ENCODE measurements at regions not wholly inside any gene's neighbourhood (a gene's known extent, or its start where the extent isn't known, plus 50 kb on each side); places are given as distances from the start of the nearest gene placed in this dataset.

DNA sequence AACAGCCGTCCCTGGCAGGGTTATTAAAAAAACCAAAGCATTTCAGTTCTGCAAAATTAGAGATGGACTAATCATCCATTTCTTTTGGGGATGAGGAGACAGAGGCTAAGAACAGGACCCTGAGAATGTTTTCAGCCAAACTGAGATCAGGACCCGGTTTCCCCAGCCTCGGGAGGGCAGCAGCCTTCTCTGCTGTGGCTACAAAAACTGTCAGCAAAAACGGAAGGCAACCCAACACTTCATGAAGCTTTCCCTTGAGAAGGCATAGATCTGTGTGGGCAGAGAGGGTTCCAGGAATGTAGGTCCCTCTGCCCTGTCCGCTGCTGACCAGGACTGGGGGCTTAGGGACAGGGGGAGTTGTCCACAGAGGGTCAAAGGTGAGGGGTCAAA, 313.5 kb downstream of the TCERG1L start (continued):
- TF ChIP-seq, protein P1, sequence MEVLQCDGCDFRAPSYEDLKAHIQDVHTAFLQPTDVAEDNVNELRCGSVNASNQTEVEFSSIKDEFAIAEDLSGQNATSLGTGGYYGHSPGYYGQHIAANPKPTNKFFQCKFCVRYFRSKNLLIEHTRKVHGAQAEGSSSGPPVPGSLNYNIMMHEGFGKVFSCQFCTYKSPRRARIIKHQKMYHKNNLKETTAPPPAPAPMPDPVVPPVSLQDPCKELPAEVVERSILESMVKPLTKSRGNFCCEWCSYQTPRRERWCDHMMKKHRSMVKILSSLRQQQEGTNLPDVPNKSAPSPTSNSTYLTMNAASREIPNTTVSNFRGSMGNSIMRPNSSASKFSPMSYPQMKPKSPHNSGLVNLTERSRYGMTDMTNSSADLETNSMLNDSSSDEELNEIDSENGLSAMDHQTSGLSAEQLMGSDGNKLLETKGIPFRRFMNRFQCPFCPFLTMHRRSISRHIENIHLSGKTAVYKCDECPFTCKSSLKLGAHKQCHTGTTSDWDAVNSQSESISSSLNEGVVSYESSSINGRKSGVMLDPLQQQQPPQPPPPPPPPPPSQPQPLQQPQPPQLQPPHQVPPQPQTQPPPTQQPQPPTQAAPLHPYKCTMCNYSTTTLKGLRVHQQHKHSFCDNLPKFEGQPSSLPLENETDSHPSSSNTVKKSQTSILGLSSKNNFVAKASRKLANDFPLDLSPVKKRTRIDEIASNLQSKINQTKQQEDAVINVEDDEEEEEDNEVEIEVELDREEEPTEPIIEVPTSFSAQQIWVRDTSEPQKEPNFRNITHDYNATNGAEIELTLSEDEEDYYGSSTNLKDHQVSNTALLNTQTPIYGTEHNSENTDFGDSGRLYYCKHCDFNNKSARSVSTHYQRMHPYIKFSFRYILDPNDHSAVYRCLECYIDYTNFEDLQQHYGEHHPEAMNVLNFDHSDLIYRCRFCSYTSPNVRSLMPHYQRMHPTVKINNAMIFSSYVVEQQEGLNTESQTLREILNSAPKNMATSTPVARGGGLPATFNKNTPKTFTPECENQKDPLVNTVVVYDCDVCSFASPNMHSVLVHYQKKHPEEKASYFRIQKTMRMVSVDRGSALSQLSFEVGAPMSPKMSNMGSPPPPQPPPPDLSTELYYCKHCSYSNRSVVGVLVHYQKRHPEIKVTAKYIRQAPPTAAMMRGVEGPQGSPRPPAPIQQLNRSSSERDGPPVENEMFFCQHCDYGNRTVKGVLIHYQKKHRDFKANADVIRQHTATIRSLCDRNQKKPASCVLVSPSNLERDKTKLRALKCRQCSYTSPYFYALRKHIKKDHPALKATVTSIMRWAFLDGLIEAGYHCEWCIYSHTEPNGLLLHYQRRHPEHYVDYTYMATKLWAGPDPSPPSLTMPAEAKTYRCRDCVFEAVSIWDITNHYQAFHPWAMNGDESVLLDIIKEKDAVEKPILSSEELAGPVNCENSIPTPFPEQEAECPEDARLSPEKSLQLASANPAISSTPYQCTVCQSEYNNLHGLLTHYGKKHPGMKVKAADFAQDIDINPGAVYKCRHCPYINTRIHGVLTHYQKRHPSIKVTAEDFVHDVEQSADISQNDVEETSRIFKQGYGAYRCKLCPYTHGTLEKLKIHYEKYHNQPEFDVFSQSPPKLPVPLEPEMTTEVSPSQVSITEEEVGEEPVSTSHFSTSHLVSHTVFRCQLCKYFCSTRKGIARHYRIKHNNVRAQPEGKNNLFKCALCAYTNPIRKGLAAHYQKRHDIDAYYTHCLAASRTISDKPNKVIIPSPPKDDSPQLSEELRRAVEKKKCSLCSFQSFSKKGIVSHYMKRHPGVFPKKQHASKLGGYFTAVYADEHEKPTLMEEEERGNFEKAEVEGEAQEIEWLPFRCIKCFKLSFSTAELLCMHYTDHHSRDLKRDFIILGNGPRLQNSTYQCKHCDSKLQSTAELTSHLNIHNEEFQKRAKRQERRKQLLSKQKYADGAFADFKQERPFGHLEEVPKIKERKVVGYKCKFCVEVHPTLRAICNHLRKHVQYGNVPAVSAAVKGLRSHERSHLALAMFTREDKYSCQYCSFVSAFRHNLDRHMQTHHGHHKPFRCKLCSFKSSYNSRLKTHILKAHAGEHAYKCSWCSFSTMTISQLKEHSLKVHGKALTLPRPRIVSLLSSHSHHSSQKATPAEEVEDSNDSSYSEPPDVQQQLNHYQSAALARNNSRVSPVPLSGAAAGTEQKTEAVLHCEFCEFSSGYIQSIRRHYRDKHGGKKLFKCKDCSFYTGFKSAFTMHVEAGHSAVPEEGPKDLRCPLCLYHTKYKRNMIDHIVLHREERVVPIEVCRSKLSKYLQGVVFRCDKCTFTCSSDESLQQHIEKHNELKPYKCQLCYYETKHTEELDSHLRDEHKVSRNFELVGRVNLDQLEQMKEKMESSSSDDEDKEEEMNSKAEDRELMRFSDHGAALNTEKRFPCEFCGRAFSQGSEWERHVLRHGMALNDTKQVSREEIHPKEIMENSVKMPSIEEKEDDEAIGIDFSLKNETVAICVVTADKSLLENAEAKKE (CRISPR knock-in tag; IDR thresholded peaks at IDR 0.05): no peak

DNA sequence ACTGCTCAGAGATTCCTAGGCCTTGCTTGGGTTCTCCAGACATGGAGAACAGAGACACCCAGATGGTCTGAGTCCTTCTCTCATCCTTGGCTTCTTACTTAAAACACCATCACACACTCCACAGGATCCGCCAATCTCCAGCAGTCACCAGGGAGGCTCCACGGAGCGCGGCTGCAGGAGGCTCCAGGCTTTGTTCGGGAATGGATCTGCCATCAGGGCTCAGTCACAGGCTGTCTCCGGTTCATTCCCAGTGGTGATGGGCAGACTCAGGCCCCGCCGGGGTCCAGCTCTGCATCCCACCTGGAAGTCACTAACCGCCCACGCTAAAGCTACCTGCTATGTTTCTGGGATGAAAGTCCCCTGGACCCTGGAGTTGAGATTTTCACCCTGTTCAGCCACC, 312.9 kb downstream of the TCERG1L start:
- H3K4me3 Mint-ChIP-seq: no peak overlapping the region
- no peak for DNase-seq (ENCODE audit: low spot score)
- Histone ChIP-seq H4K20me1 (replicated peaks; ENCODE audit: insufficient read depth) (no peaks in the 10 kb centered on the region), H3K36me3 (ENCODE audit: insufficient read depth) (no peaks in the 10 kb centered on the region; the same call in 1 of the 2 replicates), H3K27me3 (ENCODE audit: insufficient read depth) (no peaks in the 10 kb centered on the region), H2AFZ (no peak overlapping the region), H3K27ac (ENCODE audit: low read depth) (no peak overlapping the region), H3K4me1 (ENCODE audit: insufficient read depth) (no peaks in the 10 kb centered on the region; the same call in 1 of the 2 replicates), H3K4me3 (no peak overlapping the region), H3F3A (replicated peaks; ENCODE audit: low read depth) (0 out of 2 replicates have a peak, but pooled peaks cover 6% of the 10 kb centered on the region), H3K9me2 (ENCODE audit: insufficient read depth) (no peaks in the 10 kb centered on the region), H3K4me2 (no peak overlapping the region), H3K79me2 (replicated peaks; ENCODE audit: insufficient read depth) (no peaks in the 10 kb centered on the region)
- peaks cover 28% of the 10 kb centered on the region for H3K4me1 Mint-ChIP-seq
- peaks cover 34% of the 10 kb centered on the region for H3K36me3 Mint-ChIP-seq (ENCODE audit: low read depth)
- no peak overlapping the region for H3K27ac Mint-ChIP-seq
- ATAC-seq: no peak
- H3K27me3 Mint-ChIP-seq (ENCODE audit: insufficient read depth, low read depth, poor library complexity): peaks cover 21% of the 10 kb centered on the region
- peaks cover 94% of the 10 kb centered on the region for H3K9me3 Mint-ChIP-seq
- no peak for TF ChIP-seq EZH2phosphoT487 (IDR thresholded peaks at IDR 0.05; ENCODE audit: unreplicated experiment)
- no peak for TF ChIP-seq NANOG (IDR thresholded peaks at IDR 0.05; ENCODE audit: borderline replicate concordance)
- no peak for TF ChIP-seq POLR2AphosphoS5 (IDR thresholded peaks at IDR 0.05; ENCODE audit: low read depth)
- no peak for TF ChIP-seq STAT1 (IDR thresholded peaks at IDR 0.05; ENCODE audit: unreplicated experiment)
- no peak for TF ChIP-seq CTCF (conservative IDR thresholded peaks at IDR 0.05; ENCODE audit: low read depth in 2 of 2)
- no peak for TF ChIP-seq REST (IDR thresholded peaks at IDR 0.05; ENCODE audit: unreplicated experiment)

Data from GM23338 (cell line).